ENCODE measurements at regions not wholly inside any gene's neighbourhood (a gene's known extent, or its start where the extent isn't known, plus 50 kb on each side); places are given as distances from the start of the nearest gene placed in this dataset.

- H3K36me3 ChIP-seq: no peaks in the 10 kb centered on the region
- intact Hi-C loops (cut with DNase I): loop anchor here (5.0 kb wide), 1 partner anchor 161 kb away; no protein-coding TSS in a partner anchor
- ATAC-seq (peak; percentile 89 to 93), DNase-seq (peak; percentile 73)
- no peaks in the 10 kb centered on the region for H3K27me3 ChIP-seq (ENCODE audit: low read depth)
- H3K9me3 ChIP-seq: no peaks in the 10 kb centered on the region
- TF ChIP-seq, protein P1, sequence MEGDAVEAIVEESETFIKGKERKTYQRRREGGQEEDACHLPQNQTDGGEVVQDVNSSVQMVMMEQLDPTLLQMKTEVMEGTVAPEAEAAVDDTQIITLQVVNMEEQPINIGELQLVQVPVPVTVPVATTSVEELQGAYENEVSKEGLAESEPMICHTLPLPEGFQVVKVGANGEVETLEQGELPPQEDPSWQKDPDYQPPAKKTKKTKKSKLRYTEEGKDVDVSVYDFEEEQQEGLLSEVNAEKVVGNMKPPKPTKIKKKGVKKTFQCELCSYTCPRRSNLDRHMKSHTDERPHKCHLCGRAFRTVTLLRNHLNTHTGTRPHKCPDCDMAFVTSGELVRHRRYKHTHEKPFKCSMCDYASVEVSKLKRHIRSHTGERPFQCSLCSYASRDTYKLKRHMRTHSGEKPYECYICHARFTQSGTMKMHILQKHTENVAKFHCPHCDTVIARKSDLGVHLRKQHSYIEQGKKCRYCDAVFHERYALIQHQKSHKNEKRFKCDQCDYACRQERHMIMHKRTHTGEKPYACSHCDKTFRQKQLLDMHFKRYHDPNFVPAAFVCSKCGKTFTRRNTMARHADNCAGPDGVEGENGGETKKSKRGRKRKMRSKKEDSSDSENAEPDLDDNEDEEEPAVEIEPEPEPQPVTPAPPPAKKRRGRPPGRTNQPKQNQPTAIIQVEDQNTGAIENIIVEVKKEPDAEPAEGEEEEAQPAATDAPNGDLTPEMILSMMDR (IDR thresholded peaks at IDR 0.05): peak; percentile 85
- no peaks in the 10 kb centered on the region for H3K4me1 ChIP-seq
- H3K27ac ChIP-seq: no peak overlapping the region
- no peak overlapping the region for H3K4me3 ChIP-seq
These were observed 98.4 kb downstream of the EBNA1BP2 start for GRCh38 chr1:43073490-43074230.

DNA sequence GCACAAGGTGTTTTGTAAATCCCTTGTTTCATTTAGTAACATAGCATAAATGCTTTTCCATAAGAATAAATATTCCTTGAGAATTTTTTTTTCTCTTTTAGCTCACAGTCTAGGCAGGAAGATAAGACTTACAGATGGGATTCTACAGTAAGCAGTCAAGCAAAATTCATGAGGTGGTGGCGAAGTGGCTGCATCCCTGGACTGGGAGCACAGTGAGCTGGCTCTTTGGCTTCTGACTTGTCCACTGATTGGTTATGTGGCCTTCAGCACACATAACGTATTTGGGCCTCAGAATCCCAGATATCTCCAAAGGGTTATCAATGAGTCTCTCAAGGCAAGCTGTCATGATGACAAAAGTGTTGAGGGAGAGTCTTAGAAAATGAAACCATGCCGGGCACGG lies 99.8 kb downstream of the EBNA1BP2 start:
- ATAC-seq: no peak
- H3K36me3 ChIP-seq: no peaks in the 10 kb centered on the region
- H3K9me3 ChIP-seq: no peaks in the 10 kb centered on the region
- peaks cover 7% of the 10 kb centered on the region for H3K27me3 ChIP-seq (ENCODE audit: low read depth)
- TF ChIP-seq, protein P1 (IDR thresholded peaks at IDR 0.05): no peak
- intact Hi-C loops (cut with DNase I): loop anchor here (5.0 kb wide), 1 partner anchor 160 kb away; no protein-coding TSS in a partner anchor
- H3K4me3 ChIP-seq: no peak overlapping the region
- no peak for DNase-seq
- no peak overlapping the region for H3K27ac ChIP-seq
- H3K4me1 ChIP-seq: peaks cover 3% of the 10 kb centered on the region

DNA sequence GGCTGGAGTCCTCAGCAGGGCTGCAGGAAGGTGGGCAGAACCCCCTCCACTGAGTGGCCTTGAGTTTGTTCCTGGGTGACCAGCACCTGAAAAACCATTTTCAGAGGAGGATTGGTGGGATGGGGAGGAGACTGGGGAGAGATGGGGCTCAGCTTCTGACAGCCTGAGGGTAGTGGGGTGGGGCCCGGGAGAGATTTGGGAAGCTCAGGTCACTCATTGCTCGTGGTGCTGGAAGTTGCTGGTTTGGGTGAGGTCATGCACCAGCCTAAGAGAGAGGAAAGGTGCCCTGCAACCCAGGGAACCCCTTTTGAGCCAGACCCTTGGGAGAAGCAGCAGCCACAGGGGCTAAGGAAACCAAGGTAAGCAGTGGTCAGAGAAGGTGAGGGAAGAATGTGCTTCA lies 100.8 kb downstream of the EBNA1BP2 start:
- H3K27ac ChIP-seq: no peak overlapping the region
- H3K9me3 ChIP-seq: no peaks in the 10 kb centered on the region
- no peak overlapping the region for H3K4me3 ChIP-seq
- ATAC-seq: no peak
- intact Hi-C loops (cut with DNase I): loop anchor here (5.0 kb wide), 1 partner anchor 159 kb away; no protein-coding TSS in a partner anchor
- TF ChIP-seq, protein P1 (IDR thresholded peaks at IDR 0.05): no peak
- no peaks in the 10 kb centered on the region for H3K36me3 ChIP-seq
- DNase-seq: no peak
- peaks cover 7% of the 10 kb centered on the region for H3K27me3 ChIP-seq (ENCODE audit: low read depth)
- H3K4me1 ChIP-seq: peaks cover 3% of the 10 kb centered on the region

- Histone ChIP-seq H3K9me3 (no peaks in the 10 kb centered on the region), H3K27me3 (ENCODE audit: low read depth) (peaks cover 7% of the 10 kb centered on the region), H3K36me3 (no peaks in the 10 kb centered on the region), H3K4me1 (peaks cover 3% of the 10 kb centered on the region), H3K27ac (no peak overlapping the region), H3K4me3 (no peak overlapping the region)
- intact Hi-C loops (cut with DNase I): loop anchor here (5.0 kb wide), 1 partner anchor 157 kb away; no protein-coding TSS in a partner anchor
- TF ChIP-seq, protein P1 (IDR thresholded peaks at IDR 0.05): no peak
- DNase-seq (no peak), ATAC-seq (no peak)
These were observed 102.5 kb downstream of the EBNA1BP2 start for GRCh38 chr1:43069461-43070050.

GRCh38 chr1:43068911-43069310 lies 103.2 kb downstream of the EBNA1BP2 start:
- Histone ChIP-seq H3K4me3 (no peak overlapping the region), H3K27ac (no peak overlapping the region), H3K4me1 (peaks cover 3% of the 10 kb centered on the region), H3K9me3 (no peaks in the 10 kb centered on the region), H3K36me3 (no peaks in the 10 kb centered on the region), H3K27me3 (ENCODE audit: low read depth) (peaks cover 7% of the 10 kb centered on the region)
- DNase-seq (no peak), ATAC-seq (no peak)
- TF ChIP-seq, protein P1 (IDR thresholded peaks at IDR 0.05): no peak
- intact Hi-C loops (cut with DNase I): no loop called here
